ENCODE measurements at regions not wholly inside any gene's neighbourhood (a gene's known extent, or its start where the extent isn't known, plus 50 kb on each side); places are given as distances from the start of the nearest gene placed in this dataset.

GRCh38 chrX:144790148-144790547 is 457.2 kb upstream of the SPANXN1 start:
- no peak for TF ChIP-seq CTCF (IDR thresholded peaks at IDR 0.05)
- Histone ChIP-seq H3K27ac (no peak overlapping the region), H3K36me3 (no peaks in the 10 kb centered on the region), H3K4me3 (no peak overlapping the region), H3K4me1 (no peaks in the 10 kb centered on the region), H3K27me3 (no peaks in the 10 kb centered on the region), H3K9me3 (peaks cover 0 to 32% of the 10 kb centered on the region in 2 donors)
- DNase-seq (ENCODE audit: low spot score), result no peak

- H3K27me3 ChIP-seq, result no peaks in the 10 kb centered on the region
- TF ChIP-seq CTCF (IDR thresholded peaks at IDR 0.05), result no peak
- no peaks in the 10 kb centered on the region for H3K36me3 ChIP-seq
- no peak overlapping the region for H3K4me3 ChIP-seq
- no peak for DNase-seq (ENCODE audit: low spot score)
- H3K9me3 ChIP-seq, result peaks cover 0 to 32% of the 10 kb centered on the region in 2 donors
- H3K27ac ChIP-seq, result no peak overlapping the region
- no peaks in the 10 kb centered on the region for H3K4me1 ChIP-seq
Observed at GRCh38 chrX:144791298-144791697, 456.0 kb upstream of the SPANXN1 start.

GRCh38 chrX:144798972-144799371 is 448.3 kb upstream of the SPANXN1 start:
- Histone ChIP-seq H3K27me3 (no peaks in the 10 kb centered on the region), H3K36me3 (no peaks in the 10 kb centered on the region), H3K4me3 (no peak overlapping the region), H3K9me3 (no peaks in the 10 kb centered on the region), H3K4me1 (no peaks in the 10 kb centered on the region), H3K27ac (no peak overlapping the region)
- DNase-seq (ENCODE audit: low spot score), result no peak
- TF ChIP-seq CTCF (IDR thresholded peaks at IDR 0.05), result no peak

DNA sequence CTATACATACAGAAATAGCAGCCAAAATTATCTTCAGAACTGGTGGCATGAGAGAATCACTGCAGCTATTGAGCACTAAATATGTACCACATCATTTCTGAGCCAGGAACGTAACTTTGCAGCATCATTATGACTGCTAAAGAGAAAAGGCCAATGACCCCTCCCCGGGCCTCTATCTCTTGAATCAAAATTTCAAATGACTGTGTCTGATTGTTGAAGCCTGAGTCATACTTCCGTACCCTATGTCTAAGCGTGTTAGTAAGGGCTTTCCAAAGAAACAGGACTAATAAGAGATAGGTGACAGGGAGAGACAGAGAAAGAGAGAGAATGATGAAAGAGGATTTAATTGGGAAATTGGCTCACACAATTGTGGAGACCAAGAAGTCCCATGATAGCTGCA is 445.5 kb upstream of the SPANXN1 start:
- TF ChIP-seq CTCF (IDR thresholded peaks at IDR 0.05), result no peak
- no peak overlapping the region for H3K4me3 ChIP-seq
- DNase-seq (ENCODE audit: low spot score), result no peak
- H3K36me3 ChIP-seq, result no peaks in the 10 kb centered on the region
- no peaks in the 10 kb centered on the region for H3K27me3 ChIP-seq
- no peak overlapping the region for H3K27ac ChIP-seq
- H3K9me3 ChIP-seq, result no peaks in the 10 kb centered on the region
- no peaks in the 10 kb centered on the region for H3K4me1 ChIP-seq

GRCh38 chrX:144809025-144809424 is 438.3 kb upstream of the SPANXN1 start:
- no peak overlapping the region for H3K27ac ChIP-seq
- no peak overlapping the region for H3K4me3 ChIP-seq
- no peak for DNase-seq (ENCODE audit: low spot score)
- H3K9me3 ChIP-seq, result no peaks in the 10 kb centered on the region
- TF ChIP-seq CTCF (IDR thresholded peaks at IDR 0.05), result no peak
- no peaks in the 10 kb centered on the region for H3K36me3 ChIP-seq
- H3K27me3 ChIP-seq, result no peaks in the 10 kb centered on the region
- no peaks in the 10 kb centered on the region for H3K4me1 ChIP-seq

DNA sequence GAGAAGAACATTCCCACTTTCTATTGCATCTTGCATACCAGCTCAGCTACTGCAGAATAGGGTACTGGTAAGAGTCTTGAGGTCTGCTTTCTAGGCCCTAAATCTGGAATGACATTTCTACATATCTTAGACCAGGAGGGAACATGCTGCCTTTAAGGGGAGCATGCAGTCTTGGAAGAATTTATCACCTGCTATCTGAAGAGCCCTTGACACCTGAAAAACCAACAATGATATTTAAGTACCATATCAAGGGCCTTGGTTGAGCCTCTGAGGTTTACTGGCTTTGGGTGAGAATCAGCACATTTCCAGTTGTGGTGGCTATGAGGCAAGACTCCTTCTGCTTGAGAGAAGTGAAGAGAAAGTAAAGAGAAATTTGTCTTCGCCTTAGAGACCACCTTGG is 436.8 kb upstream of the SPANXN1 start:
- H3K27me3 ChIP-seq, result no peaks in the 10 kb centered on the region
- no peak for TF ChIP-seq CTCF (IDR thresholded peaks at IDR 0.05)

More for the DNA sequence above, 436.8 kb upstream of the SPANXN1 start:
- Histone ChIP-seq H3K4me1 (no peaks in the 10 kb centered on the region), H3K36me3 (no peaks in the 10 kb centered on the region), H3K4me3 (no peak overlapping the region), H3K27ac (no peak overlapping the region), H3K9me3 (no peaks in the 10 kb centered on the region)
- no peak for DNase-seq (ENCODE audit: low spot score)
